Left lung (tissue), 4 donors: ENCODE measurements at regions not wholly inside any gene's neighbourhood (a gene's known extent, or its start where the extent isn't known, plus 50 kb on each side); places are given as distances from the start of the nearest gene placed in this dataset.

Experiments used
- ATAC-seq: fragments of 200-7000 bp; cut with Tn5 transposase; one replicate; pipeline ENCODE4 v1.9.1; 2020; ENCODE audit warnings: moderate library complexity
- DNase-seq, 4 donors: peaks; one replicate each; pipeline ENCODE4 v3.0.0-alpha.2; 2013 to 2020
- H3K27ac ChIP-seq, 2 donors: fragments of 200-600 bp; sonication (generic) in 1 of 2; one replicate each; pipeline versions ENCODE4 v1.5.0 to v1.8.0; 2020 to 2021
- H3K27me3 ChIP-seq, 2 donors: fragments of 200-600 bp; sonication (generic) in 1 of 2; one replicate each; pipeline versions ENCODE4 v1.5.0 to v1.8.0; 2020 to 2021
- H3K36me3 ChIP-seq, 2 donors: fragments of 200-600 bp; sonication (generic) in 1 of 2; one replicate each; pipeline versions ENCODE4 v1.5.0 to v1.8.0; 2020 to 2021
- H3K4me1 ChIP-seq, 2 donors: fragments of 200-600 bp; one replicate each; pipeline ENCODE4 v1.8.0; 2021
- H3K4me3 ChIP-seq, 2 donors: fragments of 200-600 bp; sonication (generic) in 1 of 2; one replicate each; pipeline versions ENCODE4 v1.5.0 to v1.8.0; 2020 to 2021; ENCODE audit warnings: mild to moderate bottlenecking in 1 of 2
- H3K9me3 ChIP-seq, 2 donors: fragments of 200-600 bp; sonication (generic) in 1 of 2; one replicate each; pipeline versions ENCODE4 v1.5.0 to v1.8.0; 2020 to 2021
- intact Hi-C, 2 donors: fragments of 100-400 bp; cut with DNase I; formaldehyde crosslinking; loops; one replicate each; pipeline versions ENCODE4 v1.11.2 to v1.14.2; 2022
- TF ChIP-seq, protein P1 (sequence below), 2 donors: fragments of 200-600 bp; sonication (generic) in 1 of 2; IDR thresholded peaks; one replicate each; pipeline versions ENCODE4 v1.5.0 to v1.8.0; 2021; ENCODE audit warnings: antibody characterized with exemption in 2 of 2
- donor health status: DM: no; HTN: yes; CAD: no.
- donor health status: DM: no; HTN: no; CAD: no.

GRCh38 chr2:196563876-196564275 lies 75.6 kb upstream of the CCDC150 start:
- Histone ChIP-seq H3K4me3 (no peak overlapping the region), H3K4me1 (no peaks in the 10 kb centered on the region), H3K9me3 (peaks cover 0 to 7% of the 10 kb centered on the region in 2 donors), H3K36me3 (no peaks in the 10 kb centered on the region), H3K27me3 (no peaks in the 10 kb centered on the region), H3K27ac (no peak overlapping the region)
- TF ChIP-seq, protein P1, sequence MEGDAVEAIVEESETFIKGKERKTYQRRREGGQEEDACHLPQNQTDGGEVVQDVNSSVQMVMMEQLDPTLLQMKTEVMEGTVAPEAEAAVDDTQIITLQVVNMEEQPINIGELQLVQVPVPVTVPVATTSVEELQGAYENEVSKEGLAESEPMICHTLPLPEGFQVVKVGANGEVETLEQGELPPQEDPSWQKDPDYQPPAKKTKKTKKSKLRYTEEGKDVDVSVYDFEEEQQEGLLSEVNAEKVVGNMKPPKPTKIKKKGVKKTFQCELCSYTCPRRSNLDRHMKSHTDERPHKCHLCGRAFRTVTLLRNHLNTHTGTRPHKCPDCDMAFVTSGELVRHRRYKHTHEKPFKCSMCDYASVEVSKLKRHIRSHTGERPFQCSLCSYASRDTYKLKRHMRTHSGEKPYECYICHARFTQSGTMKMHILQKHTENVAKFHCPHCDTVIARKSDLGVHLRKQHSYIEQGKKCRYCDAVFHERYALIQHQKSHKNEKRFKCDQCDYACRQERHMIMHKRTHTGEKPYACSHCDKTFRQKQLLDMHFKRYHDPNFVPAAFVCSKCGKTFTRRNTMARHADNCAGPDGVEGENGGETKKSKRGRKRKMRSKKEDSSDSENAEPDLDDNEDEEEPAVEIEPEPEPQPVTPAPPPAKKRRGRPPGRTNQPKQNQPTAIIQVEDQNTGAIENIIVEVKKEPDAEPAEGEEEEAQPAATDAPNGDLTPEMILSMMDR (IDR thresholded peaks at IDR 0.05): no peak
- ATAC-seq (no peak), DNase-seq (no peak)
- intact Hi-C loops: no loop called here

- TF ChIP-seq, protein P1 (IDR thresholded peaks at IDR 0.05): no peak
- no peak overlapping the region for H3K4me3 ChIP-seq
- H3K27me3 ChIP-seq: no peaks in the 10 kb centered on the region
- ATAC-seq: no peak
- DNase-seq: no peak
- peaks cover 0 to 7% of the 10 kb centered on the region in 2 donors for H3K9me3 ChIP-seq
- H3K27ac ChIP-seq: no peak overlapping the region
- H3K4me1 ChIP-seq: no peaks in the 10 kb centered on the region
- no peaks in the 10 kb centered on the region for H3K36me3 ChIP-seq
- intact Hi-C loops: no loop called here
Observed at GRCh38 chr2:196565106-196565765, 74.3 kb upstream of the CCDC150 start.

GRCh38 chr2:196565982-196566381 lies 73.5 kb upstream of the CCDC150 start:
- no peak for DNase-seq

DNA sequence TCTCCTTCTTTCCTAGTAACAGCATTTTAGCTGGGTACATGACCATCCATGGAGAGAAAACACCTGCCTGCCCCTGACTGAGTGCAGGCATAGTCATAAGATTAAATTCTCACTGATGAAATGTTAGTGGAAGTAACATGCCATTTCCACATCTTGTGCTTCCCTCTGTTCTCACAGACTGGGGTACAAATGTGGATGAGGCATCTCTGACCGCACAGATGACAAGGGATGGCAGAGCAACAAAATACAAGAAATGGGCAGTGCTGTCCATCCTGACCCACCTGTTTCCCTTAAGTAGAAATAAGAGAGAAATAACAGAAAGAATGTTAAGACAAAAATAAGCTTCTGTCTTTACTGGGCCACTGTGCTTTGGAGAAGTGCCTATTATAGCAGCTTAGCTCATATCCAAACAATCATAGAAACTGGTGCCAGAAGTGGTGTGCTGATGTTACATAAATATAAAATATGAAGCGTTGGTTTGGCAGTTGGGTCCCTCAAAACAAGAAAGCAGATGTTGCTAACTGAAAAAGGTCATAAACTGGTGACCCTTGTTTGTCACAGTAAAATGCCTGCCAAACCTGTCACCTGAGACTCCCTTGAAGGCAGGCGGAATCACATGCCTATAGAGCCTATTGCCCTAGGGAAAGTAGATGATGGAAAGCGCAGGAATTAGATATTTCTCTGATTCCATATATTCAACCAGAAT lies 72.4 kb upstream of the CCDC150 start:
- H3K36me3 ChIP-seq: no peaks in the 10 kb centered on the region
- H3K9me3 ChIP-seq: no peaks in the 10 kb centered on the region
- H3K27me3 ChIP-seq: no peaks in the 10 kb centered on the region
- H3K4me3 ChIP-seq: no peak overlapping the region
- no peaks in the 10 kb centered on the region for H3K4me1 ChIP-seq
- DNase-seq (peak in 2 of 4 donors; percentile 64 to 73), ATAC-seq (no peak)
- intact Hi-C loops: no loop called here
- H3K27ac ChIP-seq: no peak overlapping the region
- TF ChIP-seq, protein P1 (IDR thresholded peaks at IDR 0.05): no peak

More at GRCh38 chr2:196565982-196566381, 73.5 kb upstream of the CCDC150 start:
- Histone ChIP-seq H3K9me3 (peaks cover 0 to 4% of the 10 kb centered on the region in 2 donors), H3K4me1 (no peaks in the 10 kb centered on the region), H3K27ac (no peak overlapping the region), H3K27me3 (no peaks in the 10 kb centered on the region), H3K4me3 (no peak overlapping the region), H3K36me3 (no peaks in the 10 kb centered on the region)
- ATAC-seq: no peak
- TF ChIP-seq, protein P1 (IDR thresholded peaks at IDR 0.05): no peak
- intact Hi-C loops: no loop called here

- Histone ChIP-seq H3K4me1 (no peaks in the 10 kb centered on the region), H3K9me3 (no peaks in the 10 kb centered on the region), H3K27me3 (no peaks in the 10 kb centered on the region), H3K27ac (no peak overlapping the region), H3K4me3 (no peak overlapping the region), H3K36me3 (no peaks in the 10 kb centered on the region)
- ATAC-seq (no peak), DNase-seq (no peak)
- TF ChIP-seq, protein P1 (IDR thresholded peaks at IDR 0.05): no peak
- intact Hi-C loops: no loop called here
Observed at GRCh38 chr2:196568506-196568905, 71.0 kb upstream of the CCDC150 start.
